ENCODE measurements at regions not wholly inside any gene's neighbourhood (a gene's known extent, or its start where the extent isn't known, plus 50 kb on each side); places are given as distances from the start of the nearest gene placed in this dataset.
"Not testable (repeated sequence)": the region's sequence is repeated elsewhere in the genome, so short reads cannot be mapped to it uniquely, and the experiment has no call there.

- DNase-seq (no peak), ATAC-seq (ENCODE audit: low FRiP score in 2 of 2) (no peak)
- Histone ChIP-seq H3K9me3 (no peaks in the 10 kb centered on the region), H3K4me1 (no peaks in the 10 kb centered on the region), H3K27ac (no peak overlapping the region), H3K4me3 (no peak overlapping the region), H3K36me3 (no peaks in the 10 kb centered on the region), H3K27me3 (no peaks in the 10 kb centered on the region)
- no peak for TF ChIP-seq POLR2AphosphoS5 (IDR thresholded peaks at IDR 0.05)
- no peak for TF ChIP-seq POLR2A (IDR thresholded peaks at IDR 0.05)
- no peak for TF ChIP-seq CTCF (IDR thresholded peaks at IDR 0.05)
- no peak for TF ChIP-seq EP300 (IDR thresholded peaks at IDR 0.05)
- WGBS, 2 donors: 58 to 65% methylated on average over 5 of the region's 5 CpGs
Observed at GRCh38 chr21:21973806-21974205, 975.6 kb downstream of the NCAM2 start.

- Histone ChIP-seq H3K4me1 (no peaks in the 10 kb centered on the region), H3K4me3 (no peak overlapping the region), H3K27ac (no peak overlapping the region), H3K27me3 (no peaks in the 10 kb centered on the region), H3K36me3 (no peaks in the 10 kb centered on the region), H3K9me3 (peaks cover 0 to 7% (median 0%) of the 10 kb centered on the region in 4 donors)
- 75 to 87% methylated on average over 3 of the region's 3 CpGs for WGBS, 2 donors
- no peak for ATAC-seq (ENCODE audit: low FRiP score in 2 of 2)
- no peak for DNase-seq
- TF ChIP-seq CTCF (IDR thresholded peaks at IDR 0.05): no peak
- no peak for TF ChIP-seq POLR2AphosphoS5 (IDR thresholded peaks at IDR 0.05)
- no peak for TF ChIP-seq POLR2A (IDR thresholded peaks at IDR 0.05)
Observed at GRCh38 chr21:21996891-21997290, 998.7 kb downstream of the NCAM2 start.

GRCh38 chr21:21997390-21998333, 999.5 kb downstream of the NCAM2 start:
- Histone ChIP-seq H3K9me3 (peaks cover 0 to 7% (median 0%) of the 10 kb centered on the region in 4 donors), H3K4me3 (no peak overlapping the region), H3K27me3 (no peaks in the 10 kb centered on the region), H3K27ac (no peak overlapping the region), H3K36me3 (no peaks in the 10 kb centered on the region), H3K4me1 (no peaks in the 10 kb centered on the region)
- ATAC-seq (ENCODE audit: low FRiP score in 2 of 2) (no peak), DNase-seq (no peak)
- no peak for TF ChIP-seq EP300 (IDR thresholded peaks at IDR 0.05)
- TF ChIP-seq POLR2A (IDR thresholded peaks at IDR 0.05): no peak
- no peak for TF ChIP-seq POLR2AphosphoS5 (IDR thresholded peaks at IDR 0.05)
- no peak for TF ChIP-seq CTCF (IDR thresholded peaks at IDR 0.05)

- H3K4me1 ChIP-seq: no peaks in the 10 kb centered on the region
- peaks cover 0 to 8% (median 0%) of the 10 kb centered on the region in 4 donors for H3K9me3 ChIP-seq
- H3K27me3 ChIP-seq: no peaks in the 10 kb centered on the region
- H3K4me3 ChIP-seq: no peak overlapping the region
- no peak for ATAC-seq (ENCODE audit: low FRiP score in 2 of 2)
- no peaks in the 10 kb centered on the region for H3K36me3 ChIP-seq
- no peak overlapping the region for H3K27ac ChIP-seq
- TF ChIP-seq EP300 (IDR thresholded peaks at IDR 0.05) (no peak), POLR2AphosphoS5 (IDR thresholded peaks at IDR 0.05) (no peak), CTCF (IDR thresholded peaks at IDR 0.05) (no peak), POLR2A (IDR thresholded peaks at IDR 0.05) (no peak)
- no peak for DNase-seq
- 54 to 67% methylated on average over 1 of the region's 1 CpG for whole genome bisulfite sequencing, 2 donors
Observed at GRCh38 chr21:22019766-22020165, 1021.6 kb downstream of the NCAM2 start.

GRCh38 chr21:22020221-22020620, 1022.0 kb downstream of the NCAM2 start:
- Histone ChIP-seq H3K4me3 (no peak overlapping the region), H3K36me3 (no peaks in the 10 kb centered on the region), H3K27me3 (no peaks in the 10 kb centered on the region), H3K9me3 (peaks cover 0 to 8% (median 0%) of the 10 kb centered on the region in 4 donors), H3K27ac (no peak overlapping the region), H3K4me1 (no peaks in the 10 kb centered on the region)
- ATAC-seq (ENCODE audit: low FRiP score in 2 of 2) (no peak), DNase-seq (no peak)
- 32 to 42% methylated on average over 3 of the region's 3 CpGs for WGBS, 2 donors
- TF ChIP-seq POLR2AphosphoS5 (IDR thresholded peaks at IDR 0.05) (no peak), POLR2A (IDR thresholded peaks at IDR 0.05) (no peak), CTCF (IDR thresholded peaks at IDR 0.05) (no peak), EP300 (IDR thresholded peaks at IDR 0.05) (no peak)

GRCh38 chr21:22023896-22024295, 1025.7 kb downstream of the NCAM2 start:
- H3K27ac ChIP-seq; DNase-seq; H3K36me3 ChIP-seq; H3K9me3 ChIP-seq; ATAC-seq (ENCODE audit: low FRiP score in 2 of 2); H3K4me1 ChIP-seq; H3K27me3 ChIP-seq; H3K4me3 ChIP-seq: not testable (repeated sequence)
- 59 to 60% methylated on average over 2 of the region's 2 CpGs for WGBS, 2 donors

All from upper lobe of left lung (tissue), 6 donors.